K562 (cell line): ENCODE measurements at regions not wholly inside any gene's neighbourhood (a gene's known extent, or its start where the extent isn't known, plus 50 kb on each side); places are given as distances from the start of the nearest gene placed in this dataset.

ENCODE experiments used
- ATAC-seq: fragments of 200-7000 bp; cut with Tn5 transposase; 3 replicates; pipeline ENCODE4 v1.9.1; 2020; ENCODE audit warnings: moderate library complexity
- BruUV-seq: library from RNA; stranded (reverse); fragments of 400-500 nt; replicated peaks from 2 replicates; lab custom pipeline; 2021; lab: Mats Ljungman, UMichigan
- CTCF ChIA-PET: fragments of 300-600 bp; formaldehyde crosslinking; extraction: SDS; loops from one replicate; lab custom pipeline; 2021; ENCODE audit warnings: low intra/inter-chr PET ratio; lab: Yijun Ruan, JAX
- POLR2A ChIA-PET: fragments of 300-600, 350-650 bp; sonication (Branson Sonifier 250); formaldehyde crosslinking; extraction: SDS; loops from one replicate; lab custom pipeline; 2021; ENCODE audit warnings: antibody characterized with exemption, inconsistent platforms; lab: Yijun Ruan, JAX
- DNase-seq, 4 experiments: peaks; one replicate each; pipeline versions ENCODE4 v3.0.0 to v3.0.0-alpha.2; 2011 to 2018; ENCODE audit warnings: low spot score in 3 of 4, mixed read lengths in 3 of 4; ENCODE audit errors: extremely low read depth in 1 of 4
- FAIRE-seq: peaks from 2 replicates; lab custom pipeline; 2011; peaks lifted over from hg19 to GRCh38; lab: Jason Lieb, UNC
- H2AFZ ChIP-seq: 2 replicates; pipeline ENCODE4 v1.6.0; 2011; ENCODE audit warnings: low read depth, low read length, control low read depth, inconsistent platforms
- H3K27ac ChIP-seq: fragments of 200-600 bp; 3 replicates; pipeline ENCODE4 v1.8.0; 2011; ENCODE audit warnings: low read depth, mild to moderate bottlenecking, control low read depth, inconsistent platforms, low read length, moderate library complexity, mixed read lengths; ENCODE audit errors: extremely low read depth
- H3K27me3 ChIP-seq, 2 experiments: fragments of 300-600 bp in 1 of 2; 2 replicates in 1 of 2; 3 replicates in 1 of 2; pipeline versions ENCODE4 v1.6.0 to v1.8.0; 2011; ENCODE audit warnings: inconsistent platforms in 2 of 2, low read length in 2 of 2, mild to moderate bottlenecking in 1 of 2, mixed read lengths in 1 of 2, moderate library complexity in 1 of 2; ENCODE audit not compliant: control insufficient read depth in 2 of 2, insufficient read depth in 2 of 2
- H3K36me3 ChIP-seq: fragments of 300-600 bp; 3 replicates; pipeline ENCODE4 v1.8.0; 2011; ENCODE audit warnings: mild to moderate bottlenecking, low read length, inconsistent platforms; ENCODE audit not compliant: control insufficient read depth, insufficient read depth
- H3K4me1 ChIP-seq, 2 experiments: fragments of 200-600 bp in 1 of 2; replicated peaks in 1 of 2; 2 replicates in 1 of 2; 3 replicates in 1 of 2; pipeline versions ENCODE4 v1.5.1 to v1.8.0; 2011; ENCODE audit warnings: inconsistent platforms in 2 of 2, low read length in 2 of 2, mild to moderate bottlenecking in 1 of 2, mixed read lengths in 1 of 2, moderate library complexity in 1 of 2; ENCODE audit not compliant: control insufficient read depth in 2 of 2, insufficient read depth in 2 of 2
- H3K4me2 ChIP-seq: 2 replicates; pipeline ENCODE4 v1.6.1; 2011; ENCODE audit warnings: low read length, control low read depth, inconsistent platforms, mixed read lengths; ENCODE audit not compliant: insufficient read depth
- H3K4me3 ChIP-seq: fragments of 200-600 bp; sonication (generic), shearing (Covaris generic); 2 replicates; pipeline ENCODE4 v1.5.1; 2016; ENCODE audit warnings: control low read depth, inconsistent platforms
- H3K79me2 ChIP-seq: fragments of 200-600 bp; 3 replicates; pipeline ENCODE4 v1.8.0; 2011; ENCODE audit warnings: low read length, inconsistent platforms; ENCODE audit not compliant: control insufficient read depth, insufficient read depth
- H3K9ac ChIP-seq, 2 experiments: 2 replicates each; pipeline versions ENCODE4 v1.6.0 to v1.6.1; 2011; ENCODE audit warnings: low read depth in 2 of 2, low read length in 2 of 2, control low read depth in 1 of 2, inconsistent platforms in 1 of 2, mild to moderate bottlenecking in 1 of 2, mixed read lengths in 1 of 2; ENCODE audit not compliant: insufficient read depth in 1 of 2
- H3K9me1 ChIP-seq: one replicate; pipeline ENCODE4 v1.6.0; 2011; ENCODE audit warnings: inconsistent platforms, mild to moderate bottlenecking, low read length, moderate library complexity; ENCODE audit not compliant: control insufficient read depth, insufficient read depth
- H3K9me3 ChIP-seq: replicated peaks from 2 replicates; pipeline ENCODE4 v1.5.1; 2011; ENCODE audit warnings: low read depth, low read length, inconsistent platforms; ENCODE audit not compliant: control insufficient read depth, insufficient read depth
- H4K20me1 ChIP-seq: replicated peaks from 2 replicates; pipeline ENCODE4 v1.6.1; 2011; ENCODE audit warnings: low read length, inconsistent platforms, mixed read lengths; ENCODE audit not compliant: control insufficient read depth, insufficient read depth
- CHD1 ChIP-seq: fragments of 200-600 bp; sonication (generic); IDR thresholded peaks from one replicate; pipeline ENCODE4 v1.6.1; 2012; ENCODE audit warnings: mild to moderate bottlenecking, moderate library complexity, low read length, inconsistent platforms
- ESRRB ChIP-seq: fragments of 250-450 bp; sonication (Bioruptor Pico); IDR thresholded peaks from 2 replicates; pipeline ENCODE4 v1.5.0; 2020; ENCODE audit warnings: mild to moderate bottlenecking, moderate library complexity, borderline replicate concordance
- FOXA1 ChIP-seq: fragments of 450-650 bp; IDR thresholded peaks from 2 replicates; pipeline ENCODE4 v1.6.1; 2016; ENCODE audit warnings: mild to moderate bottlenecking, borderline replicate concordance
- FUS ChIP-seq: fragments of 200-400 bp; formaldehyde crosslinking; optimal IDR thresholded peaks from 2 replicates; pipeline ENCODE3; 2017; ENCODE audit warnings: low read depth, low read length
- IRF9 ChIP-seq: fragments of 450-650 bp; IDR thresholded peaks from 2 replicates; pipeline ENCODE4 v1.6.1; 2016; ENCODE audit warnings: missing biosample characterization, missing genetic modification characterization
- JUN ChIP-seq, 2 experiments: sonication (generic) in 1 of 2; formaldehyde crosslinking in 1 of 2; IDR thresholded peaks; 2 replicates each; pipeline versions ENCODE4 v1.6.1 to v1.8.0; 2012 to 2022; ENCODE audit warnings: borderline replicate concordance in 2 of 2, mild to moderate bottlenecking in 2 of 2, improper control_type of control experiment in 1 of 2, low read depth in 1 of 2, low read length in 1 of 2, missing genetic modification reagents in 1 of 2
- KDM4B ChIP-seq, 2 experiments: fragments of 450-650 bp in 1 of 2; sonication (generic) in 1 of 2; IDR thresholded peaks; 2 replicates each; pipeline ENCODE4 v1.6.1; 2016 to 2017; ENCODE audit warnings: borderline replicate concordance in 2 of 2, antibody characterized with exemption in 1 of 2, low read depth in 1 of 2, mild to moderate bottlenecking in 1 of 2
- POLR3G ChIP-seq: IDR thresholded peaks from 2 replicates; pipeline ENCODE4 v1.6.1; 2011; ENCODE audit not compliant: insufficient read length, insufficient replicate concordance; ENCODE audit errors: extremely low read depth
- TCF3 ChIP-seq: sonication (generic); formaldehyde crosslinking; IDR thresholded peaks from 2 replicates; pipeline ENCODE4 v1.4.0; 2020; ENCODE audit warnings: mild to moderate bottlenecking, missing genetic modification reagents
- ZNF551 ChIP-seq: fragments of 250-450 bp; sonication (Bioruptor Pico); IDR thresholded peaks from 2 replicates; pipeline ENCODE4 v1.5.0; 2021; ENCODE audit warnings: mild to moderate bottlenecking, moderate library complexity
- WGBS: fragments of 100-300 bp; shearing (Covaris generic); methylation state at CpG from one replicate; pipeline ENCODE4 v1.1.6; 2016; ENCODE audit warnings: low coverage, mixed read lengths; ENCODE audit not compliant: insufficient coverage; ENCODE audit errors: missing lambda C conversion rate; 5-methylcytosine and 5-hydroxymethylcytosine counted together
- in situ Hi-C: fragments of 300-500 bp; cut with MboI; formaldehyde crosslinking; loops from 4 replicates; pipeline ENCODE4 v1.15.0; 2018; ENCODE audit warnings: inconsistent platforms, mixed read lengths
- intact Hi-C: fragments of 100-400 bp; cut with micrococcal nuclease; formaldehyde crosslinking; loops from 2 replicates; pipeline ENCODE4 v1.14.2; 2022
- TF ChIP-seq, protein P1 (sequence below): sonication (generic); formaldehyde crosslinking; IDR thresholded peaks from 2 replicates; pipeline ENCODE4 v1.8.1; 2022; ENCODE audit warnings: missing genetic modification reagents
- TF ChIP-seq, protein P2 (sequence below): fragments of 250-450 bp; sonication (Bioruptor Pico); IDR thresholded peaks from 2 replicates; pipeline ENCODE4 v1.8.0; 2022; ENCODE audit warnings: inconsistent platforms

- FAIRE-seq = no peak
- POLR2A ChIA-PET = no interaction called here
- intact Hi-C loops = no loop called here
Observed at GRCh38 chr22:27655582-27656185, 145.9 kb downstream of the MN1 start.

DNA sequence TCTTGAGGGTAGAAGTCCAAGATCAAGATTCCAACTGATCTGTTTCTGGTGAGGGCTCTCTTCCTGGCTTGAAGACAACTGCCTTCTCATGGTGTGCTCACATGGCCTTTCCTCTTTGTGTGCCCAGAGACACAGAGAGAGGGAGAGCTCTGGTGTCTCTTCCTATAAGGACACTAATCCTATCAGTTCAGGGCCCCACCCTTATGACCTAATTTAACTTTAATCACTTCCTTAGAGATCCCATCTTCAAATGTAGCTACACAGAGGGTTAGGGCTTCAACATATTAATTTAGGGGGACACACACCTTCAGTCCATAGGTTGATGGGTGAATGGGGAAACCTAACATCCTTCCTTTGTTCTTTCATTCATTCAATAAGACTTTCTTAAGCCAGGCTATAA is 144.6 kb downstream of the MN1 start:
- TF ChIP-seq CHD1 (no peak), POLR3G (no peak), IRF9 (tag) (no peak), FUS (no peak), KDM4B (IDR thresholded peaks at IDR 0.05; ENCODE audit: borderline replicate concordance in 2 of 2, low read depth in 1 of 2) (no peak), ESRRB (no peak), TCF3 (CRISPR knock-in tag) (no peak), FOXA1 (no peak), ZNF551 (CRISPR knock-in tag) (no peak)
- TF ChIP-seq, protein P1, sequence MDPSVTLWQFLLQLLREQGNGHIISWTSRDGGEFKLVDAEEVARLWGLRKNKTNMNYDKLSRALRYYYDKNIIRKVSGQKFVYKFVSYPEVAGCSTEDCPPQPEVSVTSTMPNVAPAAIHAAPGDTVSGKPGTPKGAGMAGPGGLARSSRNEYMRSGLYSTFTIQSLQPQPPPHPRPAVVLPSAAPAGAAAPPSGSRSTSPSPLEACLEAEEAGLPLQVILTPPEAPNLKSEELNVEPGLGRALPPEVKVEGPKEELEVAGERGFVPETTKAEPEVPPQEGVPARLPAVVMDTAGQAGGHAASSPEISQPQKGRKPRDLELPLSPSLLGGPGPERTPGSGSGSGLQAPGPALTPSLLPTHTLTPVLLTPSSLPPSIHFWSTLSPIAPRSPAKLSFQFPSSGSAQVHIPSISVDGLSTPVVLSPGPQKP (CRISPR knock-in tag) = no peak
- TF ChIP-seq, protein P2, sequence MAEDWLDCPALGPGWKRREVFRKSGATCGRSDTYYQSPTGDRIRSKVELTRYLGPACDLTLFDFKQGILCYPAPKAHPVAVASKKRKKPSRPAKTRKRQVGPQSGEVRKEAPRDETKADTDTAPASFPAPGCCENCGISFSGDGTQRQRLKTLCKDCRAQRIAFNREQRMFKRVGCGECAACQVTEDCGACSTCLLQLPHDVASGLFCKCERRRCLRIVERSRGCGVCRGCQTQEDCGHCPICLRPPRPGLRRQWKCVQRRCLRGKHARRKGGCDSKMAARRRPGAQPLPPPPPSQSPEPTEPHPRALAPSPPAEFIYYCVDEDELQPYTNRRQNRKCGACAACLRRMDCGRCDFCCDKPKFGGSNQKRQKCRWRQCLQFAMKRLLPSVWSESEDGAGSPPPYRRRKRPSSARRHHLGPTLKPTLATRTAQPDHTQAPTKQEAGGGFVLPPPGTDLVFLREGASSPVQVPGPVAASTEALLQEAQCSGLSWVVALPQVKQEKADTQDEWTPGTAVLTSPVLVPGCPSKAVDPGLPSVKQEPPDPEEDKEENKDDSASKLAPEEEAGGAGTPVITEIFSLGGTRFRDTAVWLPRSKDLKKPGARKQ (CRISPR knock-in tag) = no peak
- in situ Hi-C loops = no loop called here
- POLR2A ChIA-PET = interaction anchor here (1.0 to 1.1 kb wide), 2 partner anchors 10 to 14 kb away, joined by 3 read pairs; no protein-coding TSS in a partner anchor

More at GRCh38 chr22:27655582-27656185, 145.9 kb downstream of the MN1 start:
- Histone ChIP-seq H3K79me2 (no peaks in the 10 kb centered on the region), H3K9me3 (no peaks in the 10 kb centered on the region), H4K20me1 (no peaks in the 10 kb centered on the region)
- ATAC-seq = no peak
- in situ Hi-C loops = no loop called here
- TF ChIP-seq JUN (IDR thresholded peaks at IDR 0.05; ENCODE audit: borderline replicate concordance, low read depth, low read length) (no peak), JUN (CRISPR knock-in tag; IDR thresholded peaks at IDR 0.05; ENCODE audit: borderline replicate concordance) (no peak)
- TF ChIP-seq, all 486 proteins: peak for 0
- no peak overlapping the region for H3K4me3 ChIP-seq
- H3K4me1 ChIP-seq = no peaks in the 10 kb centered on the region; a peak in 1 of 5 replicates
- no peak overlapping the region for H3K4me2 ChIP-seq
- H3K9me1 ChIP-seq = no peaks in the 10 kb centered on the region
- no TSS peak for BruUV-seq
- CTCF ChIA-PET = no interaction called here
- 0% methylated on average over 2 of the region's 2 CpGs for WGBS
- no peak overlapping the region for H3K27ac ChIP-seq
- no peaks in the 10 kb centered on the region; a peak in 1 of 5 replicates for H3K27me3 ChIP-seq
- no peak overlapping the region for H3K9ac ChIP-seq
- no peak overlapping the region for H2AFZ ChIP-seq
- no peaks in the 10 kb centered on the region for H3K36me3 ChIP-seq
- DNase-seq = no peak

More for the DNA sequence above, 144.6 kb downstream of the MN1 start:
- no peak for ATAC-seq
- H3K79me2 ChIP-seq = no peaks in the 10 kb centered on the region
- no peaks in the 10 kb centered on the region for H4K20me1 ChIP-seq
- H3K9ac ChIP-seq = no peak overlapping the region
- H3K4me2 ChIP-seq = no peak overlapping the region
- intact Hi-C loops = no loop called here
- FAIRE-seq = no peak
- H3K27ac ChIP-seq = no peak overlapping the region
- DNase-seq = no peak
- no peaks in the 10 kb centered on the region; a peak in 1 of 5 replicates for H3K27me3 ChIP-seq
- no peak overlapping the region for H2AFZ ChIP-seq
- no TSS peak for BruUV-seq
- no peaks in the 10 kb centered on the region for H3K36me3 ChIP-seq
- no peak overlapping the region for H3K4me3 ChIP-seq
- no peaks in the 10 kb centered on the region; a peak in 1 of 5 replicates for H3K4me1 ChIP-seq
- no peaks in the 10 kb centered on the region for H3K9me3 ChIP-seq
- no peaks in the 10 kb centered on the region for H3K9me1 ChIP-seq
- CTCF ChIA-PET = no interaction called here
